GM12891 (cell line): ENCODE measurements at regions not wholly inside any gene's neighbourhood (a gene's known extent, or its start where the extent isn't known, plus 50 kb on each side); places are given as distances from the start of the nearest gene placed in this dataset.

Source experiments
- PAX5 ChIP-seq: IDR thresholded peaks from 2 replicates; pipeline ENCODE4 v1.6.1; 2011; ENCODE audit warnings: low read length, moderate library complexity, mild to moderate bottlenecking; ENCODE audit not compliant: insufficient read depth, severe bottlenecking
- POLR2A ChIP-seq: IDR thresholded peaks from 2 replicates; pipeline ENCODE4 v1.6.1; 2011; ENCODE audit warnings: low read depth, low read length, control low read depth
- POLR2AphosphoS5 ChIP-seq: IDR thresholded peaks from 2 replicates; pipeline ENCODE4 v1.6.1; 2011; ENCODE audit warnings: low read depth, low read length, control low read depth
- POU2F2 ChIP-seq: IDR thresholded peaks from 2 replicates; pipeline ENCODE4 v1.6.1; 2011; ENCODE audit warnings: low read depth, mild to moderate bottlenecking, control low read depth, low read length, moderate library complexity
- SPI1 ChIP-seq: IDR thresholded peaks from 2 replicates; pipeline ENCODE4 v1.6.1; 2011; ENCODE audit warnings: low read depth, low read length, control low read depth
- TAF1 ChIP-seq: IDR thresholded peaks from 2 replicates; pipeline ENCODE4 v1.6.1; 2011; ENCODE audit warnings: low read depth, low read length, control low read depth

GRCh38 chr7:16034353-16034752, 347.9 kb upstream of the MEOX2 start:
- no peak for TF ChIP-seq POLR2A
- TF ChIP-seq TAF1 = no peak
- TF ChIP-seq SPI1 = no peak
- TF ChIP-seq POLR2AphosphoS5 = no peak
- TF ChIP-seq PAX5 = no peak
- TF ChIP-seq POU2F2 = no peak
